Astrocyte (in vitro differentiated cells and primary cell): ENCODE measurements at regions not wholly inside any gene's neighbourhood (a gene's known extent, or its start where the extent isn't known, plus 50 kb on each side); places are given as distances from the start of the nearest gene placed in this dataset.

ENCODE experiments used
- EZH2 ChIP-seq: IDR thresholded peaks from 2 replicates; pipeline ENCODE4 v1.6.1; 2012; ENCODE audit warnings: mild to moderate bottlenecking, low read length, inconsistent platforms; ENCODE audit not compliant: insufficient read depth
- TF ChIP-seq, protein P1 (sequence below): IDR thresholded peaks from 2 replicates; pipeline ENCODE4 v1.5.1; 2011; ENCODE audit warnings: low read depth, mild to moderate bottlenecking, inconsistent platforms, low read length, moderate library complexity; ENCODE audit not compliant: insufficient read depth

DNA sequence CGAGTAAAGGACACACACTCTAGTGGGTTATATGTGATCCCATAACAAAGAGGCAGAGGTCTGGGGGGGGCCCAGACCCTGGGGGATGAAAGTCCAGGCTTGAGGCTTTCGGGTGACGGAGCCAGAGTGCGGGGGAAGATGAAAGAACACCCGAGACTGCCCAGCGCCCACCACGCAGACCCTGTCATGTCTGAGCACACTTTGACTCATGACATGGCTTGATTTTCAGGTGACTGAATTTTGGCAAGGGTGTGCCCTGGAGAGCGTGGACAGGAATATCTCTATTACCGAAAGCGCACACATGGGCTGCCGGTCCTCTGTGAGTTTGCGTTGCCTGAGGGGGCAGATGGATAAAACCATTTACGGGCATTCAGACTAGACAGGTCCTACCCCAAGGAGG, 192.0 kb upstream of the SOX1 start:
- TF ChIP-seq, protein P1, sequence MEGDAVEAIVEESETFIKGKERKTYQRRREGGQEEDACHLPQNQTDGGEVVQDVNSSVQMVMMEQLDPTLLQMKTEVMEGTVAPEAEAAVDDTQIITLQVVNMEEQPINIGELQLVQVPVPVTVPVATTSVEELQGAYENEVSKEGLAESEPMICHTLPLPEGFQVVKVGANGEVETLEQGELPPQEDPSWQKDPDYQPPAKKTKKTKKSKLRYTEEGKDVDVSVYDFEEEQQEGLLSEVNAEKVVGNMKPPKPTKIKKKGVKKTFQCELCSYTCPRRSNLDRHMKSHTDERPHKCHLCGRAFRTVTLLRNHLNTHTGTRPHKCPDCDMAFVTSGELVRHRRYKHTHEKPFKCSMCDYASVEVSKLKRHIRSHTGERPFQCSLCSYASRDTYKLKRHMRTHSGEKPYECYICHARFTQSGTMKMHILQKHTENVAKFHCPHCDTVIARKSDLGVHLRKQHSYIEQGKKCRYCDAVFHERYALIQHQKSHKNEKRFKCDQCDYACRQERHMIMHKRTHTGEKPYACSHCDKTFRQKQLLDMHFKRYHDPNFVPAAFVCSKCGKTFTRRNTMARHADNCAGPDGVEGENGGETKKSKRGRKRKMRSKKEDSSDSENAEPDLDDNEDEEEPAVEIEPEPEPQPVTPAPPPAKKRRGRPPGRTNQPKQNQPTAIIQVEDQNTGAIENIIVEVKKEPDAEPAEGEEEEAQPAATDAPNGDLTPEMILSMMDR, result no peak
- TF ChIP-seq EZH2, result no peak
